Keratinocyte (primary cell): ENCODE measurements at regions not wholly inside any gene's neighbourhood (a gene's known extent, or its start where the extent isn't known, plus 50 kb on each side); places are given as distances from the start of the nearest gene placed in this dataset.

ENCODE experiments used
- CTCF ChIP-seq, 3 experiments: IDR thresholded peaks in 1 of 3; conservative IDR thresholded peaks in 1 of 3; optimal IDR thresholded peaks in 1 of 3; 2 replicates in 2 of 3; 3 replicates in 1 of 3; pipeline versions ENCODE3 to v1.5.1; 2011; ENCODE audit warnings: low read length in 3 of 3, mild to moderate bottlenecking in 3 of 3, moderate library complexity in 2 of 3, control low read depth in 1 of 3, inconsistent platforms in 1 of 3; ENCODE audit not compliant: insufficient read depth in 2 of 3; ENCODE audit errors: extremely low read depth in 1 of 3
- EZH2 ChIP-seq: IDR thresholded peaks from one replicate; pipeline ENCODE4 v1.6.1; 2012; ENCODE audit warnings: inconsistent platforms, mild to moderate bottlenecking, low read length, moderate library complexity

- TF ChIP-seq EZH2 (no peak), CTCF (optimal IDR thresholded peaks at IDR 0.05 in 1 of 3, IDR thresholded peaks at IDR 0.05 in 1 of 3, conservative IDR thresholded peaks at IDR 0.05 in 1 of 3; ENCODE audit: extremely low read depth in 1 of 3, insufficient read depth in 2 of 3, low read length in 3 of 3) (no peak)
These were observed 167.9 kb downstream of the TRIM43 start for GRCh38 chr2:95759481-95760246.
